OCI-LY3 (cell line): ENCODE measurements at regions not wholly inside any gene's neighbourhood (a gene's known extent, or its start where the extent isn't known, plus 50 kb on each side); places are given as distances from the start of the nearest gene placed in this dataset.

Experiments
- H2AFZ ChIP-seq: fragments of 200-600, 300-600 bp; shearing (Covaris generic); 2 replicates; pipeline ENCODE4 v1.6.0; 2014; ENCODE audit warnings: antibody characterized with exemption, low read depth, low read length
- H3K27ac ChIP-seq: fragments of 200-600, 300-600 bp; sonication (generic); 2 replicates; pipeline ENCODE4 v1.5.1; 2014; ENCODE audit warnings: mild to moderate bottlenecking, low read length, moderate library complexity, mixed read lengths
- H3K27me3 ChIP-seq: fragments of 200-600, 300-600 bp; sonication (generic); 2 replicates; pipeline ENCODE4 v1.6.1; 2014; ENCODE audit warnings: low read depth, low read length, mixed read lengths
- H3K36me3 ChIP-seq: fragments of 200-600, 300-600 bp; sonication (generic); replicated peaks from 2 replicates; pipeline ENCODE3; 2014; ENCODE audit warnings: low read depth, low read length, mixed read lengths
- H3K4me1 ChIP-seq: fragments of 300-600, 200-600 bp; sonication (generic); 2 replicates; pipeline ENCODE4 v1.6.1; 2014; ENCODE audit warnings: low read length, mixed read lengths
- H3K4me2 ChIP-seq: fragments of 200-600, 300-600 bp; sonication (generic); 2 replicates; pipeline ENCODE4 v1.6.1; 2014; ENCODE audit warnings: low read length, mixed read lengths
- H3K4me3 ChIP-seq: fragments of 300-600, 200-600 bp; sonication (generic); 2 replicates; pipeline ENCODE4 v1.5.1; 2014; ENCODE audit warnings: antibody characterized with exemption, mild to moderate bottlenecking, low read length, moderate library complexity
- H3K79me2 ChIP-seq: fragments of 300-600, 200-600 bp; shearing (Covaris generic); 2 replicates; pipeline ENCODE4 v1.6.1; 2014; ENCODE audit warnings: mild to moderate bottlenecking, low read length, mixed read lengths
- H3K9ac ChIP-seq: fragments of 300-600, 200-600 bp; shearing (Covaris generic); 2 replicates; pipeline ENCODE4 v1.6.0; 2014; ENCODE audit warnings: mild to moderate bottlenecking, low read length, moderate library complexity
- H3K9me3 ChIP-seq: fragments of 200-600, 300-600 bp; shearing (Covaris generic); 2 replicates; pipeline ENCODE4 v1.6.1; 2014; ENCODE audit warnings: low read length, mixed read lengths; ENCODE audit not compliant: insufficient read depth
- H4K20me1 ChIP-seq: fragments of 200-600, 300-600 bp; sonication (generic); 2 replicates; pipeline ENCODE4 v1.6.1; 2016; ENCODE audit warnings: low read length, mixed read lengths; ENCODE audit not compliant: insufficient read depth
- CTCF ChIP-seq: fragments of 200-600, 300-600 bp; sonication (generic); IDR thresholded peaks from 2 replicates; pipeline ENCODE4 v1.5.1; 2014; ENCODE audit warnings: antibody characterized with exemption, low read length, low read depth
- EZH2phosphoT487 ChIP-seq: fragments of 200-600 bp; shearing (Covaris generic); IDR thresholded peaks from 2 replicates; pipeline ENCODE4 v1.6.1; 2018; ENCODE audit warnings: antibody characterized with exemption, mixed run types, low read depth

GRCh38 chr21:41092312-41092711 lies 75.6 kb upstream of the BACE2 start:
- Histone ChIP-seq H3K9me3 (no peaks in the 10 kb centered on the region), H3K4me3 (no peak overlapping the region), H3K27me3 (no peaks in the 10 kb centered on the region), H4K20me1 (no peaks in the 10 kb centered on the region), H3K4me1 (no peaks in the 10 kb centered on the region), H3K79me2 (no peaks in the 10 kb centered on the region), H3K27ac (no peak overlapping the region), H3K4me2 (no peak overlapping the region), H3K36me3 (no peaks in the 10 kb centered on the region), H2AFZ (no peak overlapping the region), H3K9ac (no peak overlapping the region)
- TF ChIP-seq EZH2phosphoT487 (no peak), CTCF (no peak)

- no peaks in the 10 kb centered on the region for H4K20me1 ChIP-seq
- no peaks in the 10 kb centered on the region for H3K79me2 ChIP-seq
- H3K9me3 ChIP-seq, result no peaks in the 10 kb centered on the region
- no peak overlapping the region for H3K4me3 ChIP-seq
- no peak overlapping the region for H3K4me2 ChIP-seq
- no peak for TF ChIP-seq EZH2phosphoT487
- TF ChIP-seq CTCF, result no peak
- H3K27ac ChIP-seq, result no peak overlapping the region
- no peak overlapping the region for H2AFZ ChIP-seq
- no peaks in the 10 kb centered on the region for H3K27me3 ChIP-seq
- no peaks in the 10 kb centered on the region for H3K36me3 ChIP-seq
- H3K4me1 ChIP-seq, result no peaks in the 10 kb centered on the region
- H3K9ac ChIP-seq, result no peak overlapping the region
Observed at GRCh38 chr21:41095983-41096382, 72.0 kb upstream of the BACE2 start.

GRCh38 chr21:41098076-41098475 lies 69.9 kb upstream of the BACE2 start:
- Histone ChIP-seq H3K4me3 (no peak overlapping the region), H3K79me2 (no peaks in the 10 kb centered on the region), H3K27me3 (no peaks in the 10 kb centered on the region), H3K4me1 (no peaks in the 10 kb centered on the region), H3K9me3 (no peaks in the 10 kb centered on the region), H3K27ac (no peak overlapping the region), H2AFZ (no peak overlapping the region), H3K4me2 (no peak overlapping the region), H4K20me1 (no peaks in the 10 kb centered on the region), H3K36me3 (no peaks in the 10 kb centered on the region), H3K9ac (no peak overlapping the region)
- TF ChIP-seq CTCF (no peak), EZH2phosphoT487 (no peak)

- Histone ChIP-seq H2AFZ (no peak overlapping the region), H3K27ac (no peak overlapping the region), H3K9ac (no peak overlapping the region), H4K20me1 (no peaks in the 10 kb centered on the region), H3K79me2 (no peaks in the 10 kb centered on the region), H3K4me2 (no peak overlapping the region), H3K9me3 (no peaks in the 10 kb centered on the region), H3K4me3 (no peak overlapping the region), H3K36me3 (no peaks in the 10 kb centered on the region), H3K27me3 (no peaks in the 10 kb centered on the region), H3K4me1 (no peaks in the 10 kb centered on the region)
- TF ChIP-seq EZH2phosphoT487 (no peak), CTCF (no peak)
Observed at GRCh38 chr21:41098481-41099042, 69.4 kb upstream of the BACE2 start.
